ENCODE measurements at regions not wholly inside any gene's neighbourhood (a gene's known extent, or its start where the extent isn't known, plus 50 kb on each side); places are given as distances from the start of the nearest gene placed in this dataset.

DNA sequence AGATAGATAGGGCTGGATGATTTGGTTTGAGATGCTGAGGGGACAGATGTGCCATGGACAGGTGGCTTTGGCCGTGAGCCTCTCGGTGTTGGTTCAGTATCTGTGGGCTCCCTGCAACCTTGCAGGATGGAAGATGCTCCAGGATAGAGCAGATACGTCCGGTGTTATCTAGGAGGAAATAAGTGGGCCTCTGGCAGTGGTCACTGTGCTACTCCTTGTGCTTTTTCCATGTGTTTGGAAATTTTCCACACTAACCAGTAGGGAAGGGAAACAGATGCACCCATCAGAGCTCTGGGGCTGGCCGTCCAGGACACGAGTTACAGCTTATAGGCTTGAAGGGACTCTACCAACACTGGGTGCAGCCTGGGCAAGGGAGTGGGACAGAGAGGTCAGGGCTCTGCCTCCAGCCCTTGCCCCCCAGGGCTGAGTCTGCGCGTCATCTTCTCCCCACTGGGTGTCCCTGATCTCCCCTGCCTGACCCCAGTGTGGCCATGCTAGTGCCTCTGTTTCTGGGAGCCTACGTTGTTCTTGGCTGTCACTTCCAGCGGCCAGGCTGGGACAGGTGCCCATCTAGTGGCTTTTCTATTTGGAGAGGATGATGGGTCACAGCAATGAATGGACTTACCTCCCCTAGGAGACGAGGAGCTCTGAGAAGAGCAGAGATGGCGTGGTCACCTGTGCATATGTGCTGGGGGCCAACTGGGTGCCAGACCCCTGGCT is 166.9 kb downstream of the SEC14L1 start:
- DNase-seq (ENCODE audit: low spot score) = no peak

- no peak for DNase-seq (ENCODE audit: low spot score)
Observed at GRCh38 chr17:77308861-77309726, 168.3 kb downstream of the SEC14L1 start.

DNA sequence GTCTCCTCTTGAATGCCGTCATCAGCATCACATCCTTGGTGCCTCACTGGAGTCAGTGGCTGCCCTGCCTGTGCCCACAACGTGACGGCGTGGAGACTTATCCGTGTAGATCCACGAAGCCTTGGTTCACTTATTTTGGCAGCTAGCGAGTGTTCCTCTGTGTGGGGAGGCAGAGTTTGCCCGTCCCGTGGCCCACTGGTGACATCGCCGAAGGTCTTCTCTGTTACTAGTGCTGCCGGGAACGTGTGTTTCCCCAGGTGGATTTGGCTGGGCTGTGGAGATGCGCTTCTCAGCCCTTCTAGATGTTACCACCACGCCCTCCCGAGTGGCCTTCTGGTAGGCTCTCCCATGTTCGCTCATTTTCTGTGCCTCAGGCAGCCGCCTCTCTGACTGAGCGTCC is 169.6 kb downstream of the SEC14L1 start:
- DNase-seq (ENCODE audit: low spot score) = no peak

DNA sequence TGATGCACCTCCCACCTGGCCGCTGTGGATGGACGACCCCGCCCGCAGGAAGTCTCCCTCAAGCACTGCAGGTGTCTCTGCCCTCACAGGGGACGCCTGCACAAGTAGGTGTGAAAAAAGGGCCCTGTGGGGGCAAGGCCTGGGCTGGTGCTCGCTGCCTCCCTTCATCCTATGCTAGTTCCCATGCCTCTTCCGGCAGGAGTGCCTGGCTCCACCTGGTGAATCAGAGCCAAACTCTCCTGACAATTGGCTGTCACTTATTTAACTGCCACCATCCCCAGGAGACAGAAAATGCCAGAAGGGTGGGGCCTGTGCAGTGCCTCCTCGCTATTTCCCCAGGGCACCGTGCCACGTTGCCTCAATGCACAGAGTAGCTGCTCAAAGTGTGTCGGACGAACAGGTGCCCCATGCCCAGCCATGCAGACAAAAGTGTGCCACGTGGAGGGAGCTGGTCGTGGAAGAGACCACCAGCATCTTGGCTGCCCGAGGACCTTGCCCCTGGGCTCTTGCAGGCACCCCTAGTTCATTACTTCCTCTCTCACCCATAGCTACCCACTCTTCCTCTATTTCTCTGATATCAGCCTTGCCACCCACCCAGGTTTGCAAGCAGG is 170.7 kb downstream of the SEC14L1 start:
- DNase-seq (ENCODE audit: low spot score) = no peak

DNA sequence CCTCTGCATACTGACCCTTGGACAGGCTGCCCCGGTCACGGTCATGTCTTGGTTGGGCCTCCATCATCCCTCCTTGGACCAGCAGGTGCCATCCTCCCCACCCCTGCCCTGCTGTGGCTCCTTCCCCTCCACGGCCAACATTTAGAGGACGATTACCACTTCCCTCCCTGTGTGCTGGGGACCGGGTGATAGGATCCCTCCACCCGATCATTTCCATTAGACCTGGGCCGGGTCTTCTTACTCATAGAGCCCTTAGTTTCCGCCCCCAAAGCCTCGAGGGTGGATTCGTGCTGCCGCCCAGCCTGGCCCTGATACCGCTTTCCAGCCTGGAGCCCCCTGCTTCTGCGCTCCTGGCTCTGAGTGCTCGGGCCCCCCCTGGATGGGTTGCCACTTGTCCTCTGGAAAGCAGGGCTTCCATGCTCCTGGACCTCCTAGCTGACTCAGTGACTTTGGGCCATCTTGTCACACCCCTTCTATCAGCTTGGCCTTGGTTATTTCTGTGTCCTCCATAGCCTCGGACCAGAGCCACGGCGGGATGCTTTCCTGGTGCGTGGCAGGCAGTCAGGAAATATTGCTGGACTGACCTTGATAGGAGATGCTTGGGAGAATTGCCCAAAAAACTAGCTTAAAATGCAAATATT is 171.4 kb downstream of the SEC14L1 start:
- no peak for DNase-seq (ENCODE audit: low spot score)

DNA sequence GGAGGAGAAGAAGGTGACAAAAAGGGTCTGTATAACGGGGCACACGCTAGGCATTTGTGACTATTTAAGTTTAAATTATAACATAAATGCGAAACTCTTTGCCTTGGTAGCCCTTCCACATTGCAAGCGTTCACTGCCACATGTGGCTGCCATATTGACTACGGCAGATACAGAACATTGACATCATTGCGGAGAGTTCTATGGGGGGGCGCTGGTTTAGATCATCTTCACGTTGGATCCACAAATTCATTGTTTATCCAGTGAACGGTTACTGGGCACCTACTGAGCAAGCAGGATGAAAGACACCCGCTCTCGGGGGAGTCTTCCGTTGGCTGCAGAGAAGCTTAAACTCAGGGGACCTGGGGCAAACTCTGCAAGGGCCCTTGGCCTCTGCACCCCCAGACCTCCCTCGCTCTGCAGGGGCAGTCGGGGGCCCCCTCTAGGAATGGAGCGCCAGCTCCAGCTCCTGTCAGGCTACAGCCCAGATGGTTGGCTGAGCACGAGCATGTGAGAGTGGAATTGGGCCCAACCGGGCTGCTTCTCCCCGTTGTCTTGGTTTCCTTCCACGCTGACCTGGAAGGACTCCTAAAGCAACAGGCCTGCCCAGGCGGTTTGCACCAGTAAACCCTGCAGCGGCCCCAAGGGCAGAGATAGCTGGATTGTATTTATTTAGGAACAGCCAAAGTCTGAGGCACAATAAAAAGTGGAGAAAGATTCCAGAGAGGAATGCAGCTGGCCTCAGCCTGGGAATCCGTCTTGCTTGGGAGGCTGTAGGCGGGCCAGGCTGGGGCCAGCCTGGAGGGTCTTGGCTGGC is 172.2 kb downstream of the SEC14L1 start:
- peak; percentile 84 for DNase-seq (ENCODE audit: low spot score)

- no peak for DNase-seq (ENCODE audit: low spot score)
Observed at GRCh38 chr17:77313831-77314230, 173.1 kb downstream of the SEC14L1 start.

GRCh38 chr17:77314601-77315000 is 173.8 kb downstream of the SEC14L1 start:
- DNase-seq (ENCODE audit: low spot score) = no peak

DNA sequence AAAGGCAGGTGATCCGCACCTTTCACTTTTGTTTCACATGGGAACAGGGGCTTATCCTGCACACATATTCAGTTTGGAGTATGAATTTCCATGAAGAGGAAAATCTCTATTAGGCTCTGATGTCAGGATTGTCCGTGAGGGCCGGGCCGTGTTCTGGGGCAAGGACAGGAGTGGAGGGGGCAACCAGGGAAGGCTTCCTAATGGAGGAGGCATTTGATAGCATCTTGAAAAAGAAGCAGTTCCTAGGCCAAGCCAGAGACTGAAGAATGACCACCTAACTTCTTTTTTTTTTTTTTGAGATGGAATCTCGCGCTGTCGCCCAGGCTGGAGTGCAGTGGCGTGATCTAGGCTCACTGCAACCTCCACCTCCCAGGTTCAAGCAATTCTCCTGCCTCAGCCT is 174.2 kb downstream of the SEC14L1 start:
- no peak for DNase-seq (ENCODE audit: low spot score)

- no peak for DNase-seq (ENCODE audit: low spot score)
Observed at GRCh38 chr17:77315551-77316190, 174.9 kb downstream of the SEC14L1 start.

DNA sequence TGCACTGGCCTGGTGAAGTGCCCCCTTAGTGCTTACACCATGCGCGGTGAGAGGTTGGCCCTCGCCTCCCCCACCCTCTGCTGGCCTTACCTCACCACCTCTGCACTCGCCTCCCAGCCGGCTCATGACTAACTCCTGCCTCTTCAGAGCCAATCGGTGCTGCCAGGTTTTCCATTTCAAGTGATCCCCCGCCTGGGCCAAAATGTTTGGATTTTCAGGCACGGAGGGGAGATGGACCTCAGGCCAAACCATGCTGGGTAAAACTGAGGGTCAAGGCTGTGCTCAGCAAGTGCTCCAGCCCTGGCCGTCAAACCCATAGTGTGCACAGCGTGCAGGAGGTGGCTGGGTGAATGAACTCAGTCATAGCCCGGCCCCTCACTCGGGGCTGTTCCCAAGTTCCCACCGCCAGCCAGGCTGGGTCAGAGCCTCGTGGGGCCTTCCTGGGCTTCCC is 175.4 kb downstream of the SEC14L1 start:
- no peak for DNase-seq (ENCODE audit: low spot score)

DNA sequence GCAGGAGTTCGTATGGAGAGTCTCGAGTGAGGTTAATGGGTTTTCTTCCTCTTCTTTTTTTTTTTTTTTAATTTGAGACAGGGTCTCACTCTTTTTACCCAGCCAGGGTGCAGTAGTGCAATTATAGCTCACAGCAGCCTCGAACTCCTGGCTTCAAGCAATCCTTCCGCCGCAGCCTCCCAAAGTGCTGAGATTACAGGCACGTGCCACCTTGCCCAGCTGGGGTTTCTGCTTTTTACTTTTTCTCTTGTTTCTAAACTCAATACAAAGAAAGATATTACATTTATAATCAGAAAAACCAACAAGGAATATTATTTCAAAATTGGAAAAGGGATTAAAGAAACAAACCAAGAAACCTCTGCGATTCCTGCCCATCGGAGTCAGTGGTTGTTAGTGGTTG is 175.9 kb downstream of the SEC14L1 start:
- DNase-seq (ENCODE audit: low spot score) = no peak

GRCh38 chr17:77317091-77317750 is 176.5 kb downstream of the SEC14L1 start:
- no peak for DNase-seq (ENCODE audit: low spot score)

DNA sequence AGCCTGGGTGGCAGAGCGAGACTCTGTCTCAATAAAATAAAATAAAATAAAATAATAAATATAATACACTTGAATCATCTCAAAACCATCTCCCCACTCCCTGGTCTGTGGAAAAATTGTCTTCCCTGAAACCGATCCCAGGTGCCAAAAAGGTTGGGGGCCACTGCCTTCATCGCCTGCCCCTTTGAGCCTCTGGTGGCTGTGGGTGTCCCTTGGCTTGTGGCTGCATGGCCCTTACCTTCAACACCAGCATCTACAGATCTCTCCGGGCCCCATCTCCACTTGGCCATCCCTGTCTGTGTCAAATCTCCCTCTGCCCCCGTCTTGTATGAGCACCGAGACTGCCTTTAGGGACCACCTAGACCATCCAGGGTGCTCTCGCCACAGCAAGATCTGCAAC is 177.3 kb downstream of the SEC14L1 start:
- no peak for DNase-seq (ENCODE audit: low spot score)

- DNase-seq (ENCODE audit: low spot score) = peak; percentile 65
Observed at GRCh38 chr17:77318491-77319210, 177.9 kb downstream of the SEC14L1 start.

- DNase-seq (ENCODE audit: low spot score) = peak; percentile 79
Observed at GRCh38 chr17:77319211-77320043, 178.7 kb downstream of the SEC14L1 start.

- DNase-seq (ENCODE audit: low spot score) = peak; percentile 68
Observed at GRCh38 chr17:77320044-77320440, 179.3 kb downstream of the SEC14L1 start.

GRCh38 chr17:77320485-77321256 is 179.9 kb downstream of the SEC14L1 start:
- peak; percentile 73 for DNase-seq (ENCODE audit: low spot score)

All from left forelimb (tissue), 1 donor.